ENCODE measurements at regions not wholly inside any gene's neighbourhood (a gene's known extent, or its start where the extent isn't known, plus 50 kb on each side); places are given as distances from the start of the nearest gene placed in this dataset.

GRCh38 chr5:166373817-166374216 lies 1917.6 kb upstream of the WWC1 start:
- DNase-seq (ENCODE audit: low spot score): no peak

- DNase-seq (ENCODE audit: low spot score): no peak
Measured at GRCh38 chr5:166377756-166378155, 1913.7 kb upstream of the WWC1 start.

- DNase-seq (ENCODE audit: low spot score): no peak
Measured at GRCh38 chr5:166379517-166379916, 1911.9 kb upstream of the WWC1 start.

GRCh38 chr5:166382031-166382430 lies 1909.4 kb upstream of the WWC1 start:
- no peak for DNase-seq (ENCODE audit: low spot score)

GRCh38 chr5:166398131-166398530 lies 1893.3 kb upstream of the WWC1 start:
- DNase-seq (ENCODE audit: low spot score): no peak

- DNase-seq (ENCODE audit: low spot score): no peak
Measured at GRCh38 chr5:166399781-166400180, 1891.7 kb upstream of the WWC1 start.

- DNase-seq (ENCODE audit: low spot score): no peak
Measured at GRCh38 chr5:166401391-166401790, 1890.1 kb upstream of the WWC1 start.

- no peak for DNase-seq (ENCODE audit: low spot score)
Measured at GRCh38 chr5:166412191-166412590, 1879.3 kb upstream of the WWC1 start.

GRCh38 chr5:166427211-166427610 lies 1864.2 kb upstream of the WWC1 start:
- DNase-seq (ENCODE audit: low spot score): no peak

- DNase-seq (ENCODE audit: low spot score): no peak
Measured at GRCh38 chr5:166428264-166428803, 1863.1 kb upstream of the WWC1 start.

- DNase-seq (ENCODE audit: low spot score): no peak
Measured at GRCh38 chr5:166430491-166431319, 1860.7 kb upstream of the WWC1 start.

GRCh38 chr5:166431456-166431855 lies 1860.0 kb upstream of the WWC1 start:
- DNase-seq (ENCODE audit: low spot score): no peak

GRCh38 chr5:166433679-166434078 lies 1857.8 kb upstream of the WWC1 start:
- DNase-seq (ENCODE audit: low spot score): no peak

- no peak for DNase-seq (ENCODE audit: low spot score)
Measured at GRCh38 chr5:166436872-166437271, 1854.6 kb upstream of the WWC1 start.

- no peak for DNase-seq (ENCODE audit: low spot score)
Measured at GRCh38 chr5:166486348-166486747, 1805.1 kb upstream of the WWC1 start.

- no peak for DNase-seq (ENCODE audit: low spot score)
Measured at GRCh38 chr5:166488560-166488959, 1802.9 kb upstream of the WWC1 start.

- DNase-seq (ENCODE audit: low spot score): no peak
Measured at GRCh38 chr5:166493040-166493439, 1798.4 kb upstream of the WWC1 start.

- no peak for DNase-seq (ENCODE audit: low spot score)
Measured at GRCh38 chr5:166493612-166494011, 1797.8 kb upstream of the WWC1 start.

- DNase-seq (ENCODE audit: low spot score): no peak
Measured at GRCh38 chr5:166497496-166498104, 1793.8 kb upstream of the WWC1 start.

GRCh38 chr5:166499447-166500240 lies 1791.8 kb upstream of the WWC1 start:
- DNase-seq (ENCODE audit: low spot score): no peak

GRCh38 chr5:166503506-166503905 lies 1787.9 kb upstream of the WWC1 start:
- no peak for DNase-seq (ENCODE audit: low spot score)

GRCh38 chr5:166505067-166505466 lies 1786.4 kb upstream of the WWC1 start:
- no peak for DNase-seq (ENCODE audit: low spot score)

GRCh38 chr5:166505544-166505943 lies 1785.9 kb upstream of the WWC1 start:
- DNase-seq (ENCODE audit: low spot score): no peak

Data from NAMALWA (cell line).